ENCODE measurements at regions not wholly inside any gene's neighbourhood (a gene's known extent, or its start where the extent isn't known, plus 50 kb on each side); places are given as distances from the start of the nearest gene placed in this dataset.
A peak's percentile ranks its signal among the peaks of the same experiment; 100 is the strongest.

- TF ChIP-seq CTCF (IDR thresholded peaks at IDR 0.05 in 2 of 3, conservative IDR thresholded peaks at IDR 0.05 in 1 of 3; ENCODE audit: control insufficient read depth in 2 of 3, extremely low read depth in 1 of 3, insufficient read depth in 1 of 3, low read depth in 3 of 3, low read length in 3 of 3) (no peak), POLR2A (IDR thresholded peaks at IDR 0.05; ENCODE audit: low read depth, low read length) (no peak), NFIC (IDR thresholded peaks at IDR 0.05; ENCODE audit: low read depth, low read length) (peak; percentile 77), ZBTB40 (IDR thresholded peaks at IDR 0.05; ENCODE audit: borderline replicate concordance) (no peak), ASH2L (IDR thresholded peaks at IDR 0.05; ENCODE audit: borderline replicate concordance, low read depth) (no peak), EP300 (IDR thresholded peaks at IDR 0.05; ENCODE audit: borderline replicate concordance in 1 of 2, control insufficient read depth in 1 of 2, low read depth in 2 of 2, low read length in 2 of 2) (peak; percentile 44 to 78; a peak in 3 of 4 replicates), MXI1 (IDR thresholded peaks at IDR 0.05; ENCODE audit: low read depth, low read length) (no peak), GABPA (IDR thresholded peaks at IDR 0.05; ENCODE audit: low read depth) (no peak), NFYB (IDR thresholded peaks at IDR 0.05; ENCODE audit: insufficient read depth, low read depth, low read length) (no peak), SMC3 (IDR thresholded peaks at IDR 0.05; ENCODE audit: borderline replicate concordance, low read length) (no peak)
These were observed 280.3 kb downstream of the ZPLD1 start for GRCh38 chr3:102715030-102715697.
